ENCODE measurements at regions not wholly inside any gene's neighbourhood (a gene's known extent, or its start where the extent isn't known, plus 50 kb on each side); places are given as distances from the start of the nearest gene placed in this dataset.

- TF ChIP-seq CTCF (IDR thresholded peaks at IDR 0.05; ENCODE audit: low read length) (no peak), EZH2 (IDR thresholded peaks at IDR 0.05; ENCODE audit: borderline replicate concordance, low read length) (no peak)
Observed at GRCh38 chr18:22556222-22557167, 138.8 kb upstream of the CTAGE1 start.
